Suprapubic skin (tissue), 3 donors: ENCODE measurements at regions not wholly inside any gene's neighbourhood (a gene's known extent, or its start where the extent isn't known, plus 50 kb on each side); places are given as distances from the start of the nearest gene placed in this dataset.

Source experiments
- CTCF ChIP-seq, 2 donors: fragments of 200-600 bp in 1 of 2; fragments of 450-650 bp in 1 of 2; sonication (generic) in 1 of 2; IDR thresholded peaks; one replicate each; pipeline ENCODE4 v1.5.1; 2016 to 2019; ENCODE audit warnings: antibody characterized with exemption in 2 of 2, mild to moderate bottlenecking in 1 of 2, moderate library complexity in 1 of 2
- EP300 ChIP-seq: sonication (generic); formaldehyde crosslinking; IDR thresholded peaks from one replicate; pipeline ENCODE4 v1.6.1; 2017; ENCODE audit warnings: antibody characterized with exemption

GRCh38 chr3:30263925-30264313 is 342.5 kb upstream of the TGFBR2 start:
- TF ChIP-seq CTCF (IDR thresholded peaks at IDR 0.05) = no peak
- no peak for TF ChIP-seq EP300
